ENCODE measurements at regions not wholly inside any gene's neighbourhood (a gene's known extent, or its start where the extent isn't known, plus 50 kb on each side); places are given as distances from the start of the nearest gene placed in this dataset.

- H3K27me3 Mint-ChIP-seq, result peaks cover 11% of the 10 kb centered on the region
- TF ChIP-seq CTCF (IDR thresholded peaks at IDR 0.05), result no peak
- H3K9me3 Mint-ChIP-seq, result no peaks in the 10 kb centered on the region
- no peak overlapping the region for H3K4me3 Mint-ChIP-seq
- DNase-seq, result no peak
- no peak overlapping the region for H3K27ac Mint-ChIP-seq
- intact Hi-C loops (cut with micrococcal nuclease), result no loop called here
- H3K36me3 Mint-ChIP-seq (ENCODE audit: low read depth), result no peaks in the 10 kb centered on the region
- no peaks in the 10 kb centered on the region for H3K4me1 Mint-ChIP-seq (ENCODE audit: low read depth)
- ATAC-seq, result no peak
- CTCF ChIA-PET, result interaction anchor here (1.4 kb wide), 1 partner anchor 44 kb away, joined by 3 read pairs; no protein-coding TSS in a partner anchor
- POLR2A ChIA-PET, result no interaction called here
Measured at GRCh38 chr6:125354649-125355048, 52.9 kb upstream of the HDDC2 start.

DNA sequence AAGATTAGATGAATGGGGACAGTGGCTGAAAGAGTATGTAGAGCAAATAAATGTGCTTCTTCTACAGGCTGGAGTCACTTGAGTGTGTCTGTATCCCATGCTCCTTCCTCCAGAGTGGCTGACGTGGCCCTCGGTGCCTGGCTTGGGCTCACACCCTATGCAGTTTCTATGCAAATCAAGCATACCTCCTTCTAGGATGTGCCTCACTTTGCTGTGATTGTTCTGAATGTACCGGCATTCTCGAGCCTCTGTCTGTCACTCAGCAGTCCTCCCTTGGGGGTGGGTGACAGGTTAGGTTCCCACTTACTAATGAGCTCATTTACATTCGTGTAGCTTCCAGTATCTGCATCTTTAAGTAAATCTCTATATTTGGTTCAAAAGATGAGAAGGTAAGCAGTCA lies 55.1 kb upstream of the HDDC2 start:
- DNase-seq (no peak), ATAC-seq (no peak)
- Mint-ChIP-seq H3K4me3 (no peak overlapping the region), H3K27me3 (peaks cover 16% of the 10 kb centered on the region), H3K27ac (no peak overlapping the region), H3K36me3 (ENCODE audit: low read depth) (no peaks in the 10 kb centered on the region), H3K4me1 (ENCODE audit: low read depth) (no peaks in the 10 kb centered on the region), H3K9me3 (no peaks in the 10 kb centered on the region)
- ChIA-PET POLR2A (no interaction called here), CTCF (no interaction called here)
- TF ChIP-seq CTCF (IDR thresholded peaks at IDR 0.05), result no peak
- intact Hi-C loops (cut with micrococcal nuclease), result no loop called here

DNA sequence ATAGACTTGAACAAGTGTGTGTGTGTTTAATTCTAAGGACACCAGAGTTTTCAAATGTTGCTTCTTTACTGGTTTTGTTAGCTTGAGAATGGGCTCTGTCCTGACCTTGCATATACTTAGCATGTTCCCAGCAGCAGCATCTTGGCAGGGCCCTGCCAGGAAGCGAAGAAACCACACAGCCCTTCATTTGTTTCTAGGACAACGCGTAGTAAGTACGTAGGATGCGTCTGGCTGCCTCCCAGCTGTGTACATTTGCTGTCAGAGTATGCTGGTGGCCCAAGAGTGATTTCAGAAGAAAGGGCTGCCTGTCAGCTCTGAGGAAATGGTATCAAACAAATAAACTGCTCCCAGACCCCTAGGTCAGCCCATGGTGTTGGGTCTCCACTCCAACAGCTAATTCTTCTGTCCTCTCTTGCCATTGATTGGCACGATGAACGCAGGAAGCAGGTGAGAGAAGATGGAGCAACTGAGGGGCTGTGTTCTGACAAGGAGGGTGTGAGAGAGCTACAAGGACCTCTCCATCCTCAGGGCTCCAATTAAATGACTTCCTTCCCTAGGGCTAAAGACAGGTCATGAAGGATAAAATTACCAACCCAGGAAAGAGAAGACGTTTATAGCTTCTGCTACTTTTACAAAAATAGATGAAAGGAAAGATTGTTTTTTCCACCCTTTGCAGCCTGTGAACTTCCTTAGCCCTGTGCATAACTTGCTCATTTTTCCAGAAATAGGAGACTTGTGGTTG lies 55.9 kb upstream of the HDDC2 start:
- POLR2A ChIA-PET, result interaction anchor here (1.1 kb wide), 1 partner anchor 21 kb away, joined by 4 read pairs; no protein-coding TSS in a partner anchor
- ATAC-seq, result no peak
- intact Hi-C loops (cut with micrococcal nuclease), result no loop called here

DNA sequence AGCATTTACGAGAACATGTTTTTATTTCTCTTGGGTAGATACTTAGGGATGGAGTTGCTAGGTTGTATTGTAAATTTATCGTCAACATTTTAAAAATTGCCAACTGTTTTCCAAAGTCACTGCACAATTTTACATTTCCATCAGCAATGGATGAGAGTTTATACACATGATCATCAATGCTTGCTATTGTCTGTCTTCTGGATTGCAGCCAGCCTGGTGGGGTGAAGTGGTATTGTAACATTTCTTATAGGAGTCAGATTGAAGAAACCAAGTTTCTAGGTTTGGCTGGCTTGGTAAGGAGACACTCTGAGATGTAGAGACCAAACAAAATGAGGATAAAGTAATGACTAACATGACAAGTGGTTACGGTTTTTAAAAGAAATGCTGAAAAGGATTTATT lies 57.1 kb upstream of the HDDC2 start:
- ATAC-seq (no peak), DNase-seq (no peak)
- no peak overlapping the region for H3K27ac Mint-ChIP-seq
- H3K36me3 Mint-ChIP-seq (ENCODE audit: low read depth), result no peaks in the 10 kb centered on the region
- no peak overlapping the region for H3K4me3 Mint-ChIP-seq
- no peaks in the 10 kb centered on the region for H3K4me1 Mint-ChIP-seq (ENCODE audit: low read depth)
- ChIA-PET CTCF (no interaction called here), POLR2A (no interaction called here)
- peaks cover 28% of the 10 kb centered on the region for H3K27me3 Mint-ChIP-seq
- TF ChIP-seq CTCF (IDR thresholded peaks at IDR 0.05), result no peak
- intact Hi-C loops (cut with micrococcal nuclease), result no loop called here
- H3K9me3 Mint-ChIP-seq, result no peaks in the 10 kb centered on the region

More for the DNA sequence above, 55.9 kb upstream of the HDDC2 start:
- CTCF ChIA-PET, result interaction anchor here (0.6 to 1.3 kb wide), 2 partner anchors 37 to 47 kb away, joined by 3 read pairs; no protein-coding TSS in a partner anchor
- Mint-ChIP-seq H3K4me1 (ENCODE audit: low read depth) (no peaks in the 10 kb centered on the region), H3K27ac (no peak overlapping the region), H3K27me3 (peaks cover 23% of the 10 kb centered on the region), H3K9me3 (no peaks in the 10 kb centered on the region), H3K4me3 (no peak overlapping the region), H3K36me3 (ENCODE audit: low read depth) (no peaks in the 10 kb centered on the region)
- no peak for TF ChIP-seq CTCF (IDR thresholded peaks at IDR 0.05)
- no peak for DNase-seq

- POLR2A ChIA-PET, result no interaction called here
- Mint-ChIP-seq H3K4me1 (ENCODE audit: low read depth) (no peaks in the 10 kb centered on the region), H3K4me3 (no peak overlapping the region), H3K9me3 (no peaks in the 10 kb centered on the region), H3K27ac (no peak overlapping the region), H3K36me3 (ENCODE audit: low read depth) (no peaks in the 10 kb centered on the region), H3K27me3 (peaks cover 37% of the 10 kb centered on the region)
- intact Hi-C loops (cut with micrococcal nuclease), result no loop called here
- no peak for TF ChIP-seq CTCF (IDR thresholded peaks at IDR 0.05)
- CTCF ChIA-PET, result no interaction called here
- ATAC-seq, result no peak
- no peak for DNase-seq
Measured at GRCh38 chr6:125361868-125362267, 60.1 kb upstream of the HDDC2 start.
